ENCODE measurements at regions not wholly inside any gene's neighbourhood (a gene's known extent, or its start where the extent isn't known, plus 50 kb on each side); places are given as distances from the start of the nearest gene placed in this dataset.
"Not testable (repeated sequence)": the region's sequence is repeated elsewhere in the genome, so short reads cannot be mapped to it uniquely, and the experiment has no call there.

DNA sequence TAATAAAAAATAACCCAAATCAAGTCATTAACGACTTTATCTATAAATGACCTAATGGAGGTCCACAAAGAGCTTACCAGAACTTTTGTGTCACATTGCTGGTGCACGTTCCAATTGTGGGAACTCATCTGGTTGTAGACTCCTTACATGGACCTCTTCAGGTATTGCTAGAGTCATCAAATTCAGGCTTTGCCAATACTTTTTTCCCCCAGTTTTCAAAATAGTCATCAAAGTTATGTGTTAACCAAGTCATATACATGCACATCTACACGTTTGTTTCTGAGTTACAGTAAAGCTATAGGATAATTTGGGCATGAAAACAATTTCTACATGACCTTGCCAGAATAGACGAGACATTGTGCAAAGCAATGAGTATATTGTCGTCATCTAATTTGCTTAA is 76.2 kb upstream of the ADAMTS18 start:
- Mint-ChIP-seq H3K36me3 (ENCODE audit: unreplicated experiment) (no peaks in the 10 kb centered on the region), H3K4me1 (ENCODE audit: unreplicated experiment) (no peaks in the 10 kb centered on the region), H3K27me3 (ENCODE audit: unreplicated experiment) (no peaks in the 10 kb centered on the region), H3K4me3 (ENCODE audit: unreplicated experiment) (no peak overlapping the region), H3K9me3 (ENCODE audit: unreplicated experiment) (no peaks in the 10 kb centered on the region), H3K27ac (ENCODE audit: unreplicated experiment) (no peak overlapping the region)
- no peak for DNase-seq (ENCODE audit: extremely low spot score, unreplicated experiment)
- TF ChIP-seq, protein P1, sequence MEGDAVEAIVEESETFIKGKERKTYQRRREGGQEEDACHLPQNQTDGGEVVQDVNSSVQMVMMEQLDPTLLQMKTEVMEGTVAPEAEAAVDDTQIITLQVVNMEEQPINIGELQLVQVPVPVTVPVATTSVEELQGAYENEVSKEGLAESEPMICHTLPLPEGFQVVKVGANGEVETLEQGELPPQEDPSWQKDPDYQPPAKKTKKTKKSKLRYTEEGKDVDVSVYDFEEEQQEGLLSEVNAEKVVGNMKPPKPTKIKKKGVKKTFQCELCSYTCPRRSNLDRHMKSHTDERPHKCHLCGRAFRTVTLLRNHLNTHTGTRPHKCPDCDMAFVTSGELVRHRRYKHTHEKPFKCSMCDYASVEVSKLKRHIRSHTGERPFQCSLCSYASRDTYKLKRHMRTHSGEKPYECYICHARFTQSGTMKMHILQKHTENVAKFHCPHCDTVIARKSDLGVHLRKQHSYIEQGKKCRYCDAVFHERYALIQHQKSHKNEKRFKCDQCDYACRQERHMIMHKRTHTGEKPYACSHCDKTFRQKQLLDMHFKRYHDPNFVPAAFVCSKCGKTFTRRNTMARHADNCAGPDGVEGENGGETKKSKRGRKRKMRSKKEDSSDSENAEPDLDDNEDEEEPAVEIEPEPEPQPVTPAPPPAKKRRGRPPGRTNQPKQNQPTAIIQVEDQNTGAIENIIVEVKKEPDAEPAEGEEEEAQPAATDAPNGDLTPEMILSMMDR (IDR thresholded peaks at IDR 0.05): no peak

DNA sequence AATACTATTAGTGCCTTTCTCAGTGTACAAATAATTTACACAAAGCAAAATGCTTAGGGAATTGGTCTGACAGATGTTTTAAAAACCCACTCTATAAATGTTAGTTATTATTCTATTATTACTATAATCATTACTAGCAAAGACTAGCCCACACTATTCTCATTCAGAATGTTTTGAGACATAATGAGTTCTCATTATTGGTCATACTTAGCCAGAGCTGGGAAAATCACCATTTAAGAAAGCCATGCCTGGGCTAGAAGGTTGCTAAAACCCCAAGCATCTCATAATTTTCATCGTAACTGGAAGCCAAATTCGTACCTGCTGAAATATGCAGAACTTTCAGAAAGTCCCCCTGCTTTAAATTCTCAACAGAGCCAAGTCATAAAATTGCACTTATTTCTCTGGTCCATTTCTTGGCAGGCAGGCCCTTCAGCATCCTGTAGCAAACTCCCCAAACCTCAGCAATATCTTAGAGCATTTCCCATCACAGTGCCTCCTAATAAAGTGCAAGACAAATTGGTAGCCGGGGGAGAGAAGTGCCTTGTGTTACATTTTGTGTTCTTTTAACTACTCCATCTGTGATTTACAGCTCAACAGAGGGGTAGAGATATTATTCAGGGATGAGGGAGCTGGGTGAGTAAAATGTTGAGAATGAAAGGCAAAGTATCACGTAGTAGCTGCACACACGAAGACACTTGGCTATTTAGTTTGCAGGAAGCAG is 79.8 kb upstream of the ADAMTS18 start:
- H3K4me3 Mint-ChIP-seq (ENCODE audit: unreplicated experiment): no peak overlapping the region
- no peaks in the 10 kb centered on the region for H3K4me1 Mint-ChIP-seq (ENCODE audit: unreplicated experiment)
- TF ChIP-seq, protein P1 (IDR thresholded peaks at IDR 0.05): no peak
- DNase-seq (ENCODE audit: extremely low spot score, unreplicated experiment): no peak
- H3K9me3 Mint-ChIP-seq (ENCODE audit: unreplicated experiment): no peaks in the 10 kb centered on the region
- no peaks in the 10 kb centered on the region for H3K36me3 Mint-ChIP-seq (ENCODE audit: unreplicated experiment)
- no peak overlapping the region for H3K27ac Mint-ChIP-seq (ENCODE audit: unreplicated experiment)
- H3K27me3 Mint-ChIP-seq (ENCODE audit: unreplicated experiment): no peaks in the 10 kb centered on the region

DNA sequence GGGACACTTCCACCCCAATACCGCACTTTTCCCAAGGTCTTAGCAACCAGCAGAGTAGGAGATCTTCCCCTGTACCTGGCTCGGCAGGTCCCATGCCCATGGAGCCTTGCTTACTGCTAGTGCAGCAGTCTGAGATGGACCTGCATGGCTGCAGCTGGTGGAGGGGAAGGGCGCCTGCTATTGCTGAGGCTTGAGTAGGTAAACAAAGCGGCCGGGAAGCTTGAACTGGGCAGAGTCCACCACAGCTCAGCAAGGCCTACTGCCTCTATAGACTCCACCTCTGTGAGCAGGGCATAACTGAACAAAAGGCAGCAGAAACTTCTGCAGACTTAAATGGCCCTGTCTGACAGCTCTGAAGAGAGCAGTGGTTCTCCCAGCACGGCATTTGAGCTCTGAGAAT is 90.4 kb upstream of the ADAMTS18 start:
- not testable (repeated sequence) for H3K27me3 Mint-ChIP-seq (ENCODE audit: unreplicated experiment); H3K27ac Mint-ChIP-seq (ENCODE audit: unreplicated experiment); H3K36me3 Mint-ChIP-seq (ENCODE audit: unreplicated experiment); H3K4me3 Mint-ChIP-seq (ENCODE audit: unreplicated experiment); H3K4me1 Mint-ChIP-seq (ENCODE audit: unreplicated experiment); DNase-seq (ENCODE audit: extremely low spot score, unreplicated experiment)
- H3K9me3 Mint-ChIP-seq (ENCODE audit: unreplicated experiment): peaks cover 31% of the 10 kb centered on the region

DNA sequence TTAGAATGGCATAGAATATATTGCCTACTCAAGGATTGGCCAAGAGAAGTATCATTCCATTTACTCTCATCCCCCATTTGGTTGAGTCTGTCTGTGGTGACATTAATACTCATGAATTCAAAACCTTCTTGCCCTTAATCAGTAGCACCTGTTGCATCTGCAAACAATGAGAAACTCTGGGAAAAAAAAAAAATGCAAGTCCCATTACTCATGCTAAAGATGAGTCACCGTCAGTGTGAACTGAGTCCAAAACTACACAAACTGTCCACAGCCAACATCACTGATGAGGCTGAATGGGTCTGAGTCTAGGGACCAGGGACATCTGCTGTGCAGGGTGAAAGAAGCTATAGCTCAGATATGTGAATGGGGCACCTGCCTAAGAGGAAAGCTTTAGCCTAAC is 96.9 kb upstream of the ADAMTS18 start:
- DNase-seq (ENCODE audit: extremely low spot score, unreplicated experiment): no peak

DNA sequence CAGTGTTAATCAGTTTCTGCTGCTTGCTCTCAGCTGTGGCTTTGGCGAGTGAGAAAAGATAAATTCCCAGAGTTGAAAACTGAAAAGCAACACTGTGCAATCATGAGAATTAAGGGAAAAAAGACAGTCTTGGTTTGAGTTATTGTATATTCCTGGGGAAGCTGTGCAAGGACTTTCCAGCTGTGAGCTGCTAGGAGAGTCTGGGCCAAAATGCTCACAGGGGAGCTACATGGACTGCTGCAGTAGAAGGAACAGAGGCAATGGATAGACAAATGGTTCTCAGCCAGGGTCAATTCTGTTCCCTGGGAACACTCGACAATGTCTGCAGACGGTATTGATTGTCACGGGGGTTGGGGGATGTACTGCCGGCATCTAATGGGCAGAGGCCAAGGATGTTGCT is 102.0 kb upstream of the ADAMTS18 start:
- no peaks in the 10 kb centered on the region for H3K27me3 Mint-ChIP-seq (ENCODE audit: unreplicated experiment)
- no peak overlapping the region for H3K4me3 Mint-ChIP-seq (ENCODE audit: unreplicated experiment)

More for the DNA sequence above, 96.9 kb upstream of the ADAMTS18 start:
- peaks cover 12% of the 10 kb centered on the region for H3K9me3 Mint-ChIP-seq (ENCODE audit: unreplicated experiment)
- no peaks in the 10 kb centered on the region for H3K36me3 Mint-ChIP-seq (ENCODE audit: unreplicated experiment)
- H3K4me1 Mint-ChIP-seq (ENCODE audit: unreplicated experiment): no peaks in the 10 kb centered on the region
- no peak overlapping the region for H3K27ac Mint-ChIP-seq (ENCODE audit: unreplicated experiment)
- H3K27me3 Mint-ChIP-seq (ENCODE audit: unreplicated experiment): no peaks in the 10 kb centered on the region
- TF ChIP-seq, protein P1 (IDR thresholded peaks at IDR 0.05): no peak
- H3K4me3 Mint-ChIP-seq (ENCODE audit: unreplicated experiment): no peak overlapping the region

More for the DNA sequence above, 102.0 kb upstream of the ADAMTS18 start:
- Mint-ChIP-seq H3K4me1 (ENCODE audit: unreplicated experiment) (no peaks in the 10 kb centered on the region), H3K27ac (ENCODE audit: unreplicated experiment) (no peak overlapping the region), H3K36me3 (ENCODE audit: unreplicated experiment) (no peaks in the 10 kb centered on the region), H3K9me3 (ENCODE audit: unreplicated experiment) (no peaks in the 10 kb centered on the region)
- TF ChIP-seq, protein P1 (IDR thresholded peaks at IDR 0.05): no peak
- DNase-seq (ENCODE audit: extremely low spot score, unreplicated experiment): no peak

Measured in osteocyte (in vitro differentiated cells).